ENCODE measurements at regions not wholly inside any gene's neighbourhood (a gene's known extent, or its start where the extent isn't known, plus 50 kb on each side); places are given as distances from the start of the nearest gene placed in this dataset.

DNA sequence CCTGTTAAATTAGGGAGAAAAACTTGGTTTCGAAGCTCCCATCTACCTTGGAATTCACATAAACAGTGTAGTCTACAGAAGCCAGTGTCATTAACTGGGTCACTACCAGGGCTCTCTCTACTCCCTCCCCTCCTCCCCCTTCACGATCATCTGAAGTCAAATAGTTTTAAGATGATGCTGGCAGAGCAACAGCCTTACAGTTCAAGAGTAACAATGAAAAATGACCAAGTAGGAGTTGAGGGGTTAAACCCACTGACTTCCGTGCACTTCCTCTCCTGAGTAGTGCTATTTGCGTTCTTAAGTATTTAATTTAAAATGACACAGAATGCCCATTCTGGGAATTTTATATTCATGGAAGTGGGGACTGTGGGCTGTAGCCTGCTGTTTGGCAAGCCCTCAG is 236.9 kb downstream of the SIPA1L2 start:
- Mint-ChIP-seq H3K4me3 (no peak overlapping the region), H3K36me3 (no peaks in the 10 kb centered on the region)

GRCh38 chr1:232390590-232390989 is 239.3 kb downstream of the SIPA1L2 start:
- DNase-seq, result no peak
- no peaks in the 10 kb centered on the region for H3K9me3 Mint-ChIP-seq
- no peaks in the 10 kb centered on the region for H3K36me3 Mint-ChIP-seq
- H3K27me3 Mint-ChIP-seq, result no peaks in the 10 kb centered on the region
- H3K4me3 Mint-ChIP-seq, result no peak overlapping the region
- no peak for ATAC-seq (ENCODE audit: low read depth in 2 of 2)
- no peaks in the 10 kb centered on the region for H3K4me1 Mint-ChIP-seq
- H3K27ac Mint-ChIP-seq, result no peak overlapping the region

More for the DNA sequence above, 236.9 kb downstream of the SIPA1L2 start:
- Mint-ChIP-seq H3K4me1 (no peaks in the 10 kb centered on the region), H3K27ac (no peak overlapping the region), H3K9me3 (no peaks in the 10 kb centered on the region), H3K27me3 (no peaks in the 10 kb centered on the region)
- DNase-seq (no peak), ATAC-seq (ENCODE audit: low read depth in 2 of 2) (no peak)

GRCh38 chr1:232389744-232390143 is 240.2 kb downstream of the SIPA1L2 start:
- Mint-ChIP-seq H3K27ac (no peak overlapping the region), H3K4me3 (no peak overlapping the region), H3K27me3 (no peaks in the 10 kb centered on the region), H3K4me1 (no peaks in the 10 kb centered on the region), H3K9me3 (no peaks in the 10 kb centered on the region), H3K36me3 (no peaks in the 10 kb centered on the region)
- no peak for DNase-seq
- ATAC-seq (ENCODE audit: low read depth in 2 of 2), result no peak

- H3K9me3 Mint-ChIP-seq, result peaks cover 0 to 1% (median 0%) of the 10 kb centered on the region in 7 donors
- no peaks in the 10 kb centered on the region for H3K27me3 Mint-ChIP-seq
- no peaks in the 10 kb centered on the region for H3K36me3 Mint-ChIP-seq
- no peak overlapping the region for H3K4me3 Mint-ChIP-seq
- DNase-seq (no peak), ATAC-seq (ENCODE audit: low read depth in 2 of 2) (no peak)
- H3K4me1 Mint-ChIP-seq, result no peaks in the 10 kb centered on the region
- H3K27ac Mint-ChIP-seq, result no peak overlapping the region
Measured at GRCh38 chr1:232388363-232388762, 241.6 kb downstream of the SIPA1L2 start.

DNA sequence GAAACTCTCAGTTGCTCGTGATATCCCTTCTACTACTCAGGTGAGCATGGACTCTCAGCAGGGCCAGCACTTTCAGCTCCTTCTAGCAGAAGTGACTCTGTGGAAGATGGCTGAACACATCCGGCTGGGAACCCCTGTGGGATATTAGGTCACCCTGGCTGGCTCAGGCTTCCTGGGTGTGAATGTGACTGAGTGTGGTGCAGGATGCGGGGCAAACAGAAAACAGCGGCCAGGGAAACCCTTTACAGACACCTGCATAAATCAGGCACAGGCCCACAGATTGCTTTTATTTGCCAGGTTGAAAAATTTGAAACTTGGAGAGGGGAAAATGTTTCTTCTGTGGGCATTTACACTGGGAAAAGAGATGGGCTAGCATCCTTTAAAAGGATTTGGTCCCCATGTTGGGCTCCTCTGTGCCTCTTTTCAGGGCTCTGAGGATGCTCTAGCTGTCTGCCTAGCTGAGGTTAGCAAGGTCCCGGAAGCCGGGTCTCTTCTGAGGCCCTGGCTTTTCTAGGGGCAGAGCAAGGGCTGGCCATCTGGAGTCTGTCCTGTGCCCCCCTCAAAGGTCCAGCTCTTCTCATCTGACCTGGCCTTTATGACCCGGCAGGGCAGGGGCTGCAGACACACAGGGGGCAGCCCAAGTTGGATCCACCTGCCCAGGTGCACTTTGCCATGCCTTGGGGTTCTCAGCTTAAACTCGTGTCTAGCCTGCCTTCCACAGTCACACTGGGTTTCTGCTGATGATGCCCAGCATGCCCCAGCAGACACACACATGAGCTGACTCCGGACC is 243.0 kb downstream of the SIPA1L2 start:
- Mint-ChIP-seq H3K27me3 (no peaks in the 10 kb centered on the region), H3K27ac (no peak overlapping the region), H3K4me1 (no peaks in the 10 kb centered on the region), H3K9me3 (peaks cover 0 to 1% (median 0%) of the 10 kb centered on the region in 7 donors), H3K36me3 (no peaks in the 10 kb centered on the region), H3K4me3 (no peak overlapping the region)
- ATAC-seq (ENCODE audit: low read depth in 2 of 2) (no peak), DNase-seq (no peak)

DNA sequence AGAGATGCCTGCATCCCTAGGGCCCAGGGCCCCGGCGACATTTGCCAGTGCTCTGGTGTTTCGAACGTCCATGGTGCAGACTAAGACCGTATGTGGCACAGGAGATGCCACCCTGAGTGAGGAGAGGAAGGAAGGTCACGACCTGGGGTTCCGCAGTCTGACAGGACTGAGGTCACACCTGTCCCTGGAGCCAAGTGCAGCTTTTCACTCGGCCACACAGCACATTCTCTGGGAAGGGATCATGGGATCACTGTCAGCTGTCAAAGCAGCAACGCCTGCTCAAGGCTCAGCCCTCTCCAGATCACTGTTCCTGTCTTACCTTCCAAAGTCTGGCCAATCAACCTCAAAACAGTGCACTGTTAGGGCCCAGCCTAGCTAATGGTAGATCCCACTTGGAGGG is 243.6 kb downstream of the SIPA1L2 start:
- Mint-ChIP-seq H3K4me3 (peak overlapping the region in 1 of 8 donors; percentile 34), H3K27me3 (no peaks in the 10 kb centered on the region), H3K36me3 (no peaks in the 10 kb centered on the region), H3K27ac (no peak overlapping the region), H3K9me3 (peaks cover 0 to 1% (median 0%) of the 10 kb centered on the region in 7 donors), H3K4me1 (no peaks in the 10 kb centered on the region)
- ATAC-seq (ENCODE audit: low read depth in 2 of 2), result no peak
- DNase-seq, result no peak

- DNase-seq, result no peak
- H3K27me3 Mint-ChIP-seq, result peaks cover 0 to 4% (median 0%) of the 10 kb centered on the region in 3 donors
- H3K4me1 Mint-ChIP-seq, result no peaks in the 10 kb centered on the region
- ATAC-seq (ENCODE audit: low read depth in 2 of 2), result no peak
- H3K27ac Mint-ChIP-seq, result peak overlapping the region in 1 of 6 donors; percentile 31
- peaks cover 0 to 1% (median 0%) of the 10 kb centered on the region in 7 donors for H3K9me3 Mint-ChIP-seq
- no peak overlapping the region for H3K4me3 Mint-ChIP-seq
- H3K36me3 Mint-ChIP-seq, result no peaks in the 10 kb centered on the region
Measured at GRCh38 chr1:232385221-232385620, 244.7 kb downstream of the SIPA1L2 start.

GRCh38 chr1:232384171-232384883 is 245.6 kb downstream of the SIPA1L2 start:
- ATAC-seq (ENCODE audit: low read depth in 2 of 2) (no peak), DNase-seq (no peak)
- peaks cover 0 to 4% (median 0%) of the 10 kb centered on the region in 3 donors for H3K27me3 Mint-ChIP-seq
- H3K27ac Mint-ChIP-seq, result no peak overlapping the region
- H3K4me1 Mint-ChIP-seq, result no peaks in the 10 kb centered on the region
- H3K36me3 Mint-ChIP-seq, result no peaks in the 10 kb centered on the region
- no peak overlapping the region for H3K4me3 Mint-ChIP-seq
- H3K9me3 Mint-ChIP-seq, result peaks cover 0 to 1% (median 0%) of the 10 kb centered on the region in 7 donors

GRCh38 chr1:232383455-232384123 is 246.3 kb downstream of the SIPA1L2 start:
- Mint-ChIP-seq H3K27me3 (peaks cover 0 to 4% (median 0%) of the 10 kb centered on the region in 3 donors), H3K9me3 (peaks cover 0 to 1% (median 0%) of the 10 kb centered on the region in 7 donors), H3K27ac (no peak overlapping the region), H3K4me3 (peak overlapping the region in 1 of 8 donors; percentile 35), H3K36me3 (no peaks in the 10 kb centered on the region), H3K4me1 (no peaks in the 10 kb centered on the region)
- no peak for ATAC-seq (ENCODE audit: low read depth in 2 of 2)
- no peak for DNase-seq

GRCh38 chr1:232382671-232383070 is 247.3 kb downstream of the SIPA1L2 start:
- Mint-ChIP-seq H3K36me3 (no peaks in the 10 kb centered on the region), H3K27ac (no peak overlapping the region), H3K4me3 (no peak overlapping the region), H3K9me3 (peaks cover 0 to 1% (median 0%) of the 10 kb centered on the region in 7 donors), H3K4me1 (no peaks in the 10 kb centered on the region), H3K27me3 (peaks cover 0 to 4% (median 0%) of the 10 kb centered on the region in 3 donors)
- ATAC-seq (ENCODE audit: low read depth in 2 of 2) (no peak), DNase-seq (no peak)

GRCh38 chr1:232381394-232382100 is 248.4 kb downstream of the SIPA1L2 start:
- no peak for DNase-seq
- no peak overlapping the region for H3K27ac Mint-ChIP-seq
- H3K9me3 Mint-ChIP-seq, result peaks cover 0 to 1% (median 0%) of the 10 kb centered on the region in 7 donors
- peaks cover 0 to 4% (median 0%) of the 10 kb centered on the region in 3 donors for H3K27me3 Mint-ChIP-seq
- no peaks in the 10 kb centered on the region for H3K36me3 Mint-ChIP-seq
- peak overlapping the region in 1 of 8 donors; percentile 31 for H3K4me3 Mint-ChIP-seq
- no peak for ATAC-seq (ENCODE audit: low read depth in 2 of 2)
- H3K4me1 Mint-ChIP-seq, result no peaks in the 10 kb centered on the region

DNA sequence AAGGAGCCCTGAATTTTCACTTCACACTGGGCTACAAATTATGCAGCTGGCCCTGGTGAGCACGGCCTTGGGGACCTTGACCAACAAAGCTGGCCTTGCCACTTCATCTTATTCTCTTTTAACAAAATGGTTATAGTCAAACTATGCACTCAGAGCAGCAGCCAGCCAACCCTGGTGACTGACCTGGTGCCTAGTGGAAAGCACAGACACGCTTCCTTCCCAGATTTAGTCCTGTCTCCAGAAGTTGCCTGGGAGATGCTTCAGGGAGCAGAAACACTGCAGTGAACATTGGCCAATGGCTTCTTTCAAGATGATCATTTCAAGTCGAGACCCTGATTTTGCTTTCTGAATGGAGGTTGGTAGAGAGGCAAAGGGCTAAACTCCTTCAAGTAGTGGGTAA is 249.3 kb downstream of the SIPA1L2 start:
- H3K36me3 Mint-ChIP-seq, result no peaks in the 10 kb centered on the region
- H3K27ac Mint-ChIP-seq, result no peak overlapping the region
- peaks cover 0 to 1% (median 0%) of the 10 kb centered on the region in 7 donors for H3K9me3 Mint-ChIP-seq
- H3K4me1 Mint-ChIP-seq, result no peaks in the 10 kb centered on the region
- ATAC-seq (ENCODE audit: low read depth in 2 of 2), result no peak
- DNase-seq, result no peak
- peaks cover 0 to 4% (median 0%) of the 10 kb centered on the region in 3 donors for H3K27me3 Mint-ChIP-seq
- peak overlapping the region in 1 of 8 donors; percentile 13 for H3K4me3 Mint-ChIP-seq

DNA sequence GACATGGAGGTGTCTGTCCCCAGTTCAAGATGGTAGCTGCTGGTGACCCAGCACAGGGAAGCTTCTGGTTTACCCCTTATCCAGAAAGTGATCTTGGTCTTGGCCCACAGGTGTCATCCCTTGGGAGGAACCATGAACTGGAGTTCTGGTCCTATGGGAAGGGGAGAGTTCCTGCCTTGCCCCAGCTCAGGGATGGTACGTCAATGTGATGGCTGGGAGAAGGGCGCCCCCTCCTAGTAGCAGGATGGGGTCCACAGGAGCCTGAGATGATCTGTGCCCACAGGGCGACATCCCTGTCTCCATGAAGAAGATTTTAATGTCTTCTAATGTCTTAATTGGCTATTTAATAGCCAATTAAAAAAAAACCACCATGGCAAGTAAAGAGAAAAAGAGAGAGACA is 249.8 kb downstream of the SIPA1L2 start:
- no peak for DNase-seq
- Mint-ChIP-seq H3K9me3 (peaks cover 0 to 1% (median 0%) of the 10 kb centered on the region in 7 donors), H3K4me3 (no peak overlapping the region), H3K27me3 (peaks cover 0 to 4% (median 0%) of the 10 kb centered on the region in 3 donors), H3K36me3 (no peaks in the 10 kb centered on the region), H3K4me1 (no peaks in the 10 kb centered on the region), H3K27ac (no peak overlapping the region)
- no peak for ATAC-seq (ENCODE audit: low read depth in 2 of 2)

Data from naive B cell (primary cell).